ENCODE measurements at regions not wholly inside any gene's neighbourhood (a gene's known extent, or its start where the extent isn't known, plus 50 kb on each side); places are given as distances from the start of the nearest gene placed in this dataset.
"Not testable (repeated sequence)": the region's sequence is repeated elsewhere in the genome, so short reads cannot be mapped to it uniquely, and the experiment has no call there.

DNA sequence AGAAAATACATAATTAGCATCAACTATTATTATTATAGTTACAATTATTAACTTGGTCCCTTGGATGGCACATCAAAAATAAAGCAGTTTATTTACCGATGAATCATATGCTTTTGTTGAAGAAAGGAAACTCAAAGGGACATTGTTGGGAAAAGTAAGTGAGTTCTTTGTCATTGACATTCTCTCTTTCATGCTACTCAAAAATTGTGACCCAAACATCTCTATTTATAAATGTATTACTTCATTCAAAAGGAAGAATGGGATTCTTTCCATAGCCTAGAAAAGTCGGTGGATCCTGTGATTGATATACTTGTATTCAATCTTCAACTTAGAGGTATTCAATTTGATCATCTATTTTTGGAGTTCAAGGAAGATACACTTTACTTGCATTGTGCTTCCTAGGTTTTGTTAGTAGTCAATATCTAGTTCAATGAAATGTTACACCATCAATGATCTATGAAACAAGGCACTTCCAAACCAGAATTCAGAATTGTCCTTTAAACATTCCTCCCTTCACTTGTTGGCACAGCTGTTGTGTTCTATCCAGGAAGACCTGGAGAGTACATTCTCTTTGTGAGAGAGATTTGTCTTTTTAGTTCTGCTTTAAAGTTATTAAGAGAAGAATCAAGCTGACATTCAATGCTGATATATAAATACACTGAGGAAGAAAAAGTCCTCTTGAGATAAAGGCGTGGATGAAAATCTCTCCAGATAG, 235.2 kb downstream of the TMEM26 start:
- DNase-seq, result no peak
- in situ Hi-C loops (cut with MboI; ENCODE audit: low pct_unique_long_range_greater_than_20kb, low sequenced_read_pairs), result no loop called here

- no peak for DNase-seq
- in situ Hi-C loops (cut with MboI; ENCODE audit: low pct_unique_long_range_greater_than_20kb, low sequenced_read_pairs), result no loop called here
These were observed 237.9 kb downstream of the TMEM26 start for GRCh38 chr10:61215246-61215645.

DNA sequence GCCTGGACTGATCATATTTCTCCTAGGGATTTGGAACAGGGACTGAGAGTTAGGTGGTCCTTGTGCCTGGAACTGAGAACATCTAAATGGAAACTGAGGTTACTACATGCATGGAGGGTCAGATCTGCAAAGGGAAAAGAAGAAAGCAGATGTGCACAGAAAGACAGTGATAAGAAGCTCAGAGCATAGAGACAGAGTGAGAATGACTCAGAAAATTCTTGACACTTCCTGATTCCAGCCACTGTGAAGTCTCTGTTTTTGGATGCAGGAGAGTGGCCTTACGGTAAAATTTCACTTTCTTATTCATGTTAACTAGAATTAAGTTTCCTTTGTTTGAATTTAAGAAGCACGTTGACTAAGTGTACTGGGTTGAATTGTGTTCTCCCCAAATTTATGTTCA, 241.7 kb downstream of the TMEM26 start:
- in situ Hi-C loops (cut with MboI; ENCODE audit: low pct_unique_long_range_greater_than_20kb, low sequenced_read_pairs), result no loop called here
- no peak for DNase-seq

DNA sequence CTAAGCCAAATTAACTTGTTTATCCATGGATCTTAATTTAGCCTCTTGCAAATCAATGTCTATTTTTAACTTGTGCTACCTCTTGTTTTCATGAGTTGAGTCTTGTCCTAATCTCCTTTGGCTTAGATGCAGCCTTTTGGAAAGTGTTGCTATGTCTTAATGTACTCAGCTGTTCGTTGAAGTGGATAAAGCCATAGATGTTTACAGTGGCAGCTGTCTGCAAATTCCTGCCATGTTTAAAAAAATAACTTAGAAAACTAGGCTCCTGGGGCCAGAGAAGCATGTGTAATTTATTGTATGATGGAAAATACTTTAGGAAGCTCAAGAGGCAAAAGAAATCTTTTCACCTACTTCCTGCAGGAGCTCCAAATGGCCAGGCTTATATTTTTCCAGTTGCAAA, 253.1 kb upstream of the RHOBTB1 start:
- in situ Hi-C loops (cut with MboI; ENCODE audit: low pct_unique_long_range_greater_than_20kb, low sequenced_read_pairs), result no loop called here
- DNase-seq, result no peak

- in situ Hi-C loops (cut with MboI; ENCODE audit: low pct_unique_long_range_greater_than_20kb, low sequenced_read_pairs), result no loop called here
- no peak for DNase-seq
These were observed 251.2 kb upstream of the RHOBTB1 start for GRCh38 chr10:61195211-61195610.

DNA sequence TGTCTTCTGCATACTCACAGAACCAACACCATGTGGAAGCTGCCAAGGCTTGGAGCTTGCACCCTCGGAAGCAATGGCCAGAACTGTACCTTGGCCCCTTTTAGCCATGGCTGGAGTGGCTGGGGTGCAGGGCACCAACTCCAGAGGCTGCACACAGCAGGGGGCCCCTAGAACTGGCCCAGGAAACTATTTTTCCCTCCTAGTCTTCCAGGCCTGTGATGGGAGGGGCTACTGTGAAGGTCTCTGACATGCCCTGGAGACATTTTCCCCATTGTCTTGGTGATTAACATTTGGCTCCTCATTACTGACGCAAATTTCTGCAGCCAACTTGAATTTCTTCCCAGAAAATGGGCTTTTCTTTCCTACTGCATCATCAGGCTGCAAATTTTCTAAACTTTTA, 248.6 kb upstream of the RHOBTB1 start:
- in situ Hi-C loops (cut with MboI; ENCODE audit: low pct_unique_long_range_greater_than_20kb, low sequenced_read_pairs), result not testable (repeated sequence)

DNA sequence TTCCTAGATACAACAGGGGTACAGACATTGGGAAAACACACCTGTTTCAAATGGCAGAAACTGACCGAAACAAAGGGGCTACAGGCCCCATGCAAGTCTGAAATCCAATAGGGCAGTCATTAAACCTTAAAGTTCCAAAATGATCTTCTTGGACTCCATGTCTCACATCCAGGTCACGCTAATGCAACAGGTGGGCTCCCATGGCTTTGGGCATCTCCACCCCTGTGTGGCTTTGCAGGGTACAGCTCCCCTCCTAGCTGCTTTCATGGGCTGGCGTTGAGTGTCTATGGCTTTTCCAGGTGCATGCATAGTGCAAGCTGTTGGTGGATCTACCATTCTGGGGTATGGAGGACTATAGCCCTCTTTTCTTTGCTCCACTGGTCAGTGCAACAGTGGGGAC, 248.1 kb upstream of the RHOBTB1 start:
- in situ Hi-C loops (cut with MboI; ENCODE audit: low pct_unique_long_range_greater_than_20kb, low sequenced_read_pairs), result no loop called here
- no peak for DNase-seq

More for the DNA sequence above, 248.6 kb upstream of the RHOBTB1 start:
- not testable (repeated sequence) for DNase-seq

- in situ Hi-C loops (cut with MboI; ENCODE audit: low pct_unique_long_range_greater_than_20kb, low sequenced_read_pairs), result no loop called here
- no peak for DNase-seq
These were observed 245.9 kb upstream of the RHOBTB1 start for GRCh38 chr10:61189912-61190311.

GRCh38 chr10:61188691-61189090, 244.7 kb upstream of the RHOBTB1 start:
- in situ Hi-C loops (cut with MboI; ENCODE audit: low pct_unique_long_range_greater_than_20kb, low sequenced_read_pairs), result no loop called here
- DNase-seq, result no peak

DNA sequence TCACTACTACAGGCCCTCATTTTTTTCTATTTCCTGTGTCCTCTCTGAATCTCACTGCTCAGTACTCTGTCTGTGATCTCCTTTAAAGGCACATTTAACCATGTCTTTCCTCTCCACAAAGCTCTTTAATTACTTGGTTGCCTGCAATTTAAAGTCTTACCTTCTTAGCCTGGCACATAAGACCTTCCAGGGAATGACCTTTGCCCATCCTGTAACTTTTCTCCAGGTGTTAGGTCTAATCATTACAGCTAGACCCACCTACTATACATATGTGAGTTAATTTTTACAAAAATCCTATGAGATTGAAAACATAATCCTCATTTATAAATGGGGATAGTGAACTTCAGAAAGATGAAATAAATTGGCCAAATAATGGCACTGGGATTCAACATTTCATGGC, 244.1 kb upstream of the RHOBTB1 start:
- no peak for DNase-seq
- in situ Hi-C loops (cut with MboI; ENCODE audit: low pct_unique_long_range_greater_than_20kb, low sequenced_read_pairs), result no loop called here

- no peak for DNase-seq
- in situ Hi-C loops (cut with MboI; ENCODE audit: low pct_unique_long_range_greater_than_20kb, low sequenced_read_pairs), result no loop called here
These were observed 243.6 kb upstream of the RHOBTB1 start for GRCh38 chr10:61187601-61188000.

GRCh38 chr10:61186408-61186807, 242.4 kb upstream of the RHOBTB1 start:
- DNase-seq, result no peak
- in situ Hi-C loops (cut with MboI; ENCODE audit: low pct_unique_long_range_greater_than_20kb, low sequenced_read_pairs), result no loop called here

- DNase-seq, result no peak
- in situ Hi-C loops (cut with MboI; ENCODE audit: low pct_unique_long_range_greater_than_20kb, low sequenced_read_pairs), result no loop called here
These were observed 240.4 kb upstream of the RHOBTB1 start for GRCh38 chr10:61184429-61184828.

- in situ Hi-C loops (cut with MboI; ENCODE audit: low pct_unique_long_range_greater_than_20kb, low sequenced_read_pairs), result no loop called here
These were observed 240.0 kb upstream of the RHOBTB1 start for GRCh38 chr10:61183967-61184366.

GRCh38 chr10:61181832-61182231, 237.8 kb upstream of the RHOBTB1 start:
- no peak for DNase-seq
- in situ Hi-C loops (cut with MboI; ENCODE audit: low pct_unique_long_range_greater_than_20kb, low sequenced_read_pairs), result no loop called here

More at GRCh38 chr10:61183967-61184366, 240.0 kb upstream of the RHOBTB1 start:
- DNase-seq, result no peak

DNA sequence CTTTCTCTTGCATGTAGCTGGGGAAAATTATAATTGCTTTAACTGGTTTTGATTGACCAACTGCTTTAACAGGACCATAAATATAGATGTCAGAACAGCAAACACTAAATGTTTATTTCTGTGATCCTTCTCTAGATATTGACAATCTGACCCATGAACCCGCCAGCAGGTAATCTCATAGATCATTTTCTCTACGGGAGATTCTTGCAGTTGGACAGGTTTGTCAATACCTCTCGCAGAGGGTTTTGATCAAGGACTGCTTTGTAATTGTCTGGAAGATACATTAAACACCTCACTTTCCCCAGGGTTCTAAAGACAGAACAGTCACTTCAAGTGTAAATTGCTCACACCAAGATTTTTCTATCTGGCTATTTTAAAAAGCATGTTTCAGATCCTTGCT, 235.8 kb upstream of the RHOBTB1 start:
- no peak for DNase-seq
- in situ Hi-C loops (cut with MboI; ENCODE audit: low pct_unique_long_range_greater_than_20kb, low sequenced_read_pairs), result no loop called here

- DNase-seq, result no peak
- in situ Hi-C loops (cut with MboI; ENCODE audit: low pct_unique_long_range_greater_than_20kb, low sequenced_read_pairs), result no loop called here
These were observed 232.4 kb upstream of the RHOBTB1 start for GRCh38 chr10:61176424-61176823.

DNA sequence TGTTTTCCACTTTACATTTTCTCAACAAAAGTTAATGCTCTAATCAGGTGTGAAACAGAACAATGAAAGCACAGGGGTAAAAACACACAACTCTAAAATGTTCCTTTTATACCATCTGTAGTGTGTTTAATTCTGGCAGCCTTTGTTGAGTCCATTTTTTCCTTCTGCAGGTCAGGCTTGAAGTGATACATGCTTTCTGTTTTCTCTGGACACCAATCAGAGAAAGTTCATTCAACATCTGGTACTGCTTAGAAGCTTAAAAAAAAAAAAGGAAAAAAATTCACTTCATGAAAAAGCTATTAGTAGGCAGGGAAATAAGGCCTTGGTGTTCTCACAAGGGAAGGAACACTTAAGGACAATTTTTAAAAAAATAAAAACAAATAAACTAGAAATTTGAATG, 231.3 kb upstream of the RHOBTB1 start:
- in situ Hi-C loops (cut with MboI; ENCODE audit: low pct_unique_long_range_greater_than_20kb, low sequenced_read_pairs), result no loop called here
- no peak for DNase-seq

DNA sequence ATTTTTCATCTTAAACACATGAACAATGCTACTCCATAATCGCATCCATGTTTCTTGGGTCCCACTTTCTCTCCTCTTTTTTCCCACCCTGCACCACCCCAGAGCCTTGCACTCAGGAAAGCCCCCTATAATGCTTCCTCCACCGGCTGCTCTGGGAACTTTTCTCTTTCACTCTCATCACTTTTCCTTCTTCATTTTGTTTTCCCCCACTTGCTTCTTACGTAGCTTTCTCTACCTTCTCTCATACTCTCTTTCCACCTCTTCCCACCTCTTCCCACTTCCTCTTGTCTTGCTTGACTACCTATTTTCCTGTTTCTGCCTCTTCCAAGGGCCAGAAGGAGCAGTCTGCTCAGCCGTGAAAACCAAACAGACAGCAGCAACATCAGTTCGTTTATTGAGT, 229.5 kb upstream of the RHOBTB1 start:
- in situ Hi-C loops (cut with MboI; ENCODE audit: low pct_unique_long_range_greater_than_20kb, low sequenced_read_pairs), result no loop called here
- no peak for DNase-seq

- DNase-seq, result no peak
- in situ Hi-C loops (cut with MboI; ENCODE audit: low pct_unique_long_range_greater_than_20kb, low sequenced_read_pairs), result no loop called here
These were observed 228.4 kb upstream of the RHOBTB1 start for GRCh38 chr10:61172182-61172926.

GRCh38 chr10:61170594-61170993, 226.6 kb upstream of the RHOBTB1 start:
- in situ Hi-C loops (cut with MboI; ENCODE audit: low pct_unique_long_range_greater_than_20kb, low sequenced_read_pairs), result no loop called here
- DNase-seq, result no peak

All from KBM-7 (cell line).